Right kidney (tissue), 1 donor: ENCODE measurements at regions not wholly inside any gene's neighbourhood (a gene's known extent, or its start where the extent isn't known, plus 50 kb on each side); places are given as distances from the start of the nearest gene placed in this dataset.

Experiments
- DNase-seq: peaks from one replicate; pipeline ENCODE4 v3.0.0-alpha.2; 2016

DNA sequence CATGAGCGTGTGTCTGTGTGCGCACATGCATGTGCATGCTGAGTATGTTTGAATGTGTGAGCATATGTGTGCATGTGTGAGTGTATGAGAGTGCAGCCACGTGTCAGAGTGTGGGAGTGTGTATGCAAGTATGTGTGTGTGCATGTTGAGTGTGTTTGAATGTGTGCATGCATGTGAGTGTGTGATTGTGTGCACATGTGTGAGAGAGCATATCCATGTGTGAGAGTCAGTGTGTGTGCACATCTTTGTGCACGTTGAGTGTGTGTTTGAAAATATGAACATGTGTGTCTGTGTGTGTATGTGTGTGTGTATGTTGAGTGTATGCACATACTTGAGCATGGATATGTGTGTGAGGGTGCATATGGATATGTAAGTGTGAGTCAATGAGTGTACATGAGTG lies 730.8 kb downstream of the VRK1 start:
- DNase-seq = no peak

DNA sequence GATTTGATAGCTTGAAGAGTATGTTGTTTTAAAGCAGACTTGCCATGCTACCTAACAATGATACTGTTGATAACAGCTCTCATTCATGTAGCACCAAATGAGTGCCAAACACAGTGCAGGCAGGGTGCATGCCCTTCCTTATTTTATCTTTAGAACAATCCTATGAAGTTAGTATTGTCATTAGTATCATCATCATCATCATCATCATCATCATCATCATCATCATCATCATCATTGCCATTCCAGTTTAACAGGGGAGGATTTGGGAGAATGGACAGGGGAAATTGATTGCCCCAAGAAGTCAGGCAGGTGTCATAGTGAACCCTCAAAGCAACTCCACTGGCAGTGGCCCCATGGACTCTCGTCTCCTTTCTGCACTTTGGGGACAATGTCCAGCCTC lies 734.9 kb downstream of the VRK1 start:
- no peak for DNase-seq

DNA sequence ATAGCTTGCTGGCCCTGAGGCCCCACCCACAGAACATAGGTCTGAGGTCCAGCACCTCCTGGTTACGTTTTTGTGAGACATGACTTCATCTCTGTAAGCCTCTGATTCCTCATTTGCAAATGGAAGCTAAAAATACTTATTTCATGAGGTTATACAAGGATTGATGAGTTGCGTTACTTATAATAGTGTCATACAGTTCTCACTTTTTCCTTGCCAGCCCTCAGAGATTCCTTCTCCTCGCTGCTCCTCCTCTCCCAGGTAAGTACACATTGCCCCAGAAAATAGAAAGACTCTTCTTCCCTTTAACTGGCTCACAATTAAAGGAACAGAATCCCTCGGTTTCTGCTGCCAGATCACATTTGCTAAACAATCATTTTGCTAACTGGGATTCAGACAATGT lies 739.2 kb downstream of the VRK1 start:
- DNase-seq = no peak

DNA sequence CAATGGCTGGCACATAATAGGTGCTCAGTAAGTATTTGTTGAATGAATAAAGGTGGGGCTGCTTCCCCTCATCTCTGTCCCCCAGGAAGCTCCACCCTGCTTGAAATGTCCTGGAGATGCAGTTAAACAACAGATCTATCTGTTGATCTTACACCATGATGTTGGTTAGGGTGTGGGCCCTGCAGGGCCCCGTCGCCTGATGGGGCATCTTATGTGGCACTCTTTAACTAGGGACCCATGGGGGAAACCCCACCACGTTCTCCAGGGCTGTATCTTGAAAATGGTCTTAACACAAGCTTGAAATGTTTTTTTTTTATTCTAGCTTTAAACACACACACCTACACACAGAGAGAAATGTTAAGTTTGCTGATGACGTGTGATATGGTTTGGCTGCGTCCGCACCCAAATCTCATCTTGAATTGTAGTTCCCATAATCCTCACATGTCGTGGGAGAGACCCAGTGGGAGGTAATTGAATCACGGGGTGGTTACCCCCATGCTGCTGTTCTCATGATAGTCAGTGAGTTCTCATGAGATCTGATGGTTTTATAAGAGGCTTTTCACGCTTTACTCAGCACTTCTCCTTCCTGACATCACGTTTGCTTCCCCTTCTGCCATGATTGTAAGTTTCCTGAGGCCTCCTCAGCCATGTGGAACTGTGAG lies 741.7 kb downstream of the VRK1 start:
- DNase-seq = no peak

GRCh38 chr14:97539411-97539795 lies 742.2 kb downstream of the VRK1 start:
- no peak for DNase-seq

- DNase-seq = no peak
Measured at GRCh38 chr14:97539884-97540283, 742.7 kb downstream of the VRK1 start.

DNA sequence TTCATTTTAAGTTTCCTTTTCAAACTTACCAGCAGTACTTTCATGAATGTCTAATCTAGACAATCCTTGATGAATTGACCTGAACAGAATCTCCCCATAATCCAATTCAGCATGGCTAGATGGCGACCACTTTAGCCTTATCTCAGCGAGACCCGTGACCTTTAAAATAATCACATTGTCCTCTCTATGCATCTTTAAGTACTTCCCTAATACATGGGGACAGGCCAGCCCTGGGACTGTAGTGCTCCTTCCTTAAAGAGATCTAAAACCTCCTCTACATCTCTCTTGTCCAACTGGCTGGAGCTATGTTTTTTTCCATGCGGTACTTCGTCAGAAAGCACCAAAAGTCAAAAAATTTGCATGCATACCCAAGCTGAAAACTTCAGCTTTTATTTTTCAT lies 746.0 kb downstream of the VRK1 start:
- no peak for DNase-seq

- DNase-seq = no peak
Measured at GRCh38 chr14:97543816-97544215, 746.6 kb downstream of the VRK1 start.

GRCh38 chr14:97544571-97544970 lies 747.4 kb downstream of the VRK1 start:
- no peak for DNase-seq

DNA sequence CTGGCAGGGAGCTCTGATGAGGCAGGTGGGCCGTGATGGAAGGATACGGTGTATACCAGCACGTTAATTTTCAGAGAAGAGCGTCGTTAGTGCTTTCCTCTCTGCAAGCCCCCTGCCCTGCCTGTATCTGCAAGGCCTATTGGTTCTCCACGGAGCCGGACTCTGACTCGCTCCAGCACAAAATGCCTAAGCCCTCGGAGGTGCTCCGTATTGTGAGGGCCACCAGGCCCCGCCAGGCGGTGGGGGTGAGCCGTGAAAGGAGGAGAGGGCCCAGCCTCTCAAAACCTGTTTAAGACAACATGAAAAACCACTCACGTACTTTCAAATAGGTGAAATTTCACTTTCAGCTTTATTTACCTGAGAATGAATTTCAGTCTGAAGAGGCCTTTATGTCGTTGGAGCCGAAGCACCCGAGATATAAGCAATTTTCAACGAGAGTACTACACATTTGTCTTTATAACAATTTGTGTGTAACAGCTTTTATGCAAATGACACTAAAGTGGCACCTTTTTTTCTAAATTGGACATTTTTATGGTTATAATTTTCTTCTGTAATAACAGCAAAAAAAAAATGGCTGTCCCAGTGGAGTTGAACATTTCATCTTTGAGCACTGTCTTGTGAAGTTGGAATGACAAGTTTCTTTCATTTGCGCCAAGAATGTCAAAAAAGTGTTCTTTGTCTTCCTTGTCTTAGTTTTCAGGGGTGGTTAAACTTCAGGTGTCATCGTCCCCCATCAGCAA lies 749.5 kb downstream of the VRK1 start:
- DNase-seq = no peak

DNA sequence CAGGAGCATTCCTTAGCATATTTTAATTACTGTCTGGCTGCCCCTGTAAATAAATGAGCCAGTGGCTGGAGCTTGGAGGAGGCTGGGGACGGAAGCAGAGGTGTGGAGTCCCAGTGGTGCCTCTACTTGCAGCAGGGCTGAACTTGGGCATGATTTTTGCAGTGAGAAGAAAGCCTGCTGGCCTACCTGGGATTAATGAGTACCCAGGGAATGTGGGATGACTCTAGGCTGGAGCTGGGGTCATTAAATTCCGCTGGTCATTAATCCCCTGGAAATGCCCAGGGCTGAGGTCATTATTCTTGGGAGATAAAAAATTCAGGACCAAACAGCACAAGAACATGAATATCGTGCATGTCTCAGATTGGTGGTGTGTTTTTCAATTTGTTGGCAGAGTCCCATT lies 753.3 kb downstream of the VRK1 start:
- peak; percentile 10 for DNase-seq

DNA sequence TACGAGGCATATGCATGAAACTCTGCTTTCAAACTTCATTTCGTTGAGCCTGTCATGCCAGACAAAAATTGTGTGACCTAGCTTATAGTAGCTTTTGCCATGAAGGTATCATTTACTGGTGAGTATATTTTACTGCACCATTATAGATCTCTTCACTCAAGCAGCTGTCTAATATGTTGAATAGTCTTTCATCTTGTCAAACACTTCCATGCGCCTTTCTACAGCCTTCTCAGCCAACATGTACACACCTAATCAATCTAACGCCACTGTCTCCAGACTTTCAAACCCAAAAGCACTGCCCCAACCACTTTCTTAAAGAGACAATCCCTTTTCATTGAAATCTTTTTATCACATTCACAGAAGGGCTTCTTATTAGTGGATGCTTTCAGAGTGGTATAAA lies 757.4 kb downstream of the VRK1 start:
- DNase-seq = no peak

DNA sequence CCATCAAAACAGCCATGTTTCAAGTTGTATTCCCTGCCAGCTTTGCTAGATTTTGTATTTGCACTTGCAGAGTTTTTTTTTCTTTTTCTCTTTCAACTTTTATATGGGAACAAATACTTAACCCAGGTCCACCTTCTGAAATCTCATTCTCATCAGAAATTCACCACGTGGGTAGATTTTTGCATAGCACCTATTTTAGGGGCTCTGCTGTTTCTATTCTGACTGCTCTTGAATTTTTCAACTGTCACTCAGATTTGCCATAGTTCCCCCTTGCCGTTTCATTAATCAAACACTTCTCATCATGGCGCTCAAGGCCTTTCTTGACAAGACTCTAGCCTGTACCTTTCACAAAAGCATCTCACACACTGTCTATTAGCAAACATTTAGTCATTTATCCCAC lies 767.2 kb downstream of the VRK1 start:
- DNase-seq = no peak

DNA sequence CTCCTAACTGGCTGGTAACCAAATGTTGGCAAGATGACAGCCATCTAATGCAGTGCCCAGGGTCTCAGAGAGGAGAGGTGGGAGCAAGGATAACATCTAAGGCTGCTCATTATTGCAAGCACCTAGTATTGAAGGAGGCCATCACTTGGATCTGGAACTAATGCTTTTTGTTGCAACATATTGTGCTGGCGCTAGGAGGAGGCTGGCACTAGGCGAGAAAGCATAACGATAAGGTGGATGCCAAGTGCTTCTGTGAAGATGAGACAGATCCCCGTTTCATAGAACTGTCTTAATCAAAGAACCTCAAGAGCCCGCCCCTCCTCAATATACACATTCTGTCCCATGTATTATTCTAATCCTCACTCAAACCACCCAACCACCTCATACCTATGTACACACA lies 774.0 kb downstream of the VRK1 start:
- no peak for DNase-seq

DNA sequence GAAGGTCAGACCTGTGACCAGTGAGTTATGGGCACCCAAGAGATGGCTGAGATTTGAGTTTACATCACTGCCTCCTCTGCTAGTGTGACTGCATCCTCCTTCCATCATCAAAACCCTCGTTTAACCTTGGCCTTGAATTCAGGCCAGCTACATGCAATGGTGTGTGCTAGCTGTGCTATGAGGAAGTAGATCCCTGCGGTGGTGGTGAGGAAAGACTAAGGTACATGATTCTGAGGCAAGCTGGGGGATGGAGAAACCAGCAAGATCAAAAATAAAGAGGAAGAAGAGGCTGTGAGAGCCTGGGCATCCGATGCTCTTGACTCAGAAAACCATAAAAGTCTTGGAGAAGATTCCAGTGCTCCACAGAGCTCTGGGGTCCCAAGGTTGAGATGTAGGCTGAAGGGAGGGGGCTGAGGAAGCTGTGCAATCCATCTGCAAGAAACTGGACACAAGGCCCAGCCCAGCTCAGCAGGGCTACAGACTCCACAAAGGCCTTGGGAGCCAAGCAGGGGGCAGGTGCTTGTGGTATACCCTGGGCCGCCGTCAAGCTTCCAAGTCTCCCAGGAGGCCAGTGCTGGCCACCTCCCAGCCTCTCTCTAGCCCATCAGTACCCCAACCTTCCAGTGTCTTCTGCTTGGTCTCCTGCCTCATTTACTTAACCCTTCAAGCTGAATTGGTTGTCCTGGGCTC lies 774.8 kb downstream of the VRK1 start:
- no peak for DNase-seq

- no peak for DNase-seq
Measured at GRCh38 chr14:97572583-97573458, 775.6 kb downstream of the VRK1 start.

- no peak for DNase-seq
Measured at GRCh38 chr14:97575677-97576076, 778.5 kb downstream of the VRK1 start.

GRCh38 chr14:97578982-97579548 lies 781.9 kb downstream of the VRK1 start:
- no peak for DNase-seq

DNA sequence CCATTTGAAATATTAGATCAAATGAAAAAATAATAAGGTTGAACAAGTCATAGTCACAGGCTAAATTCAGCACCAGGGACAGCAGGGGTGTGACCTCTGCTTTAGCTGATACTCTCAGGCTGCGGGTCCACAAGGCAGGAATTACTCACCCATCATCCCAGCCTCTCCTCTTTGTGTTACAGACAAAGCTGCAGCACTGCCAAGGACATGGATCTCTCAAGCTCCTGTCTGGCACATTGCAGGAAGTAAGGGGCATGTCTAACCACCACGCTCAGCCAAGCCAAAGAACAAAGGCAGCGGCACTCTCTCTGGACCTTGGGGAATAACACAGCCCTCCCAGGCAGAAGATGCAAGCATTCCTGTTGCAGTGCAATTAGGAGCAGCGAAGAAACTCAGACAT lies 783.8 kb downstream of the VRK1 start:
- peak; percentile 4 for DNase-seq

DNA sequence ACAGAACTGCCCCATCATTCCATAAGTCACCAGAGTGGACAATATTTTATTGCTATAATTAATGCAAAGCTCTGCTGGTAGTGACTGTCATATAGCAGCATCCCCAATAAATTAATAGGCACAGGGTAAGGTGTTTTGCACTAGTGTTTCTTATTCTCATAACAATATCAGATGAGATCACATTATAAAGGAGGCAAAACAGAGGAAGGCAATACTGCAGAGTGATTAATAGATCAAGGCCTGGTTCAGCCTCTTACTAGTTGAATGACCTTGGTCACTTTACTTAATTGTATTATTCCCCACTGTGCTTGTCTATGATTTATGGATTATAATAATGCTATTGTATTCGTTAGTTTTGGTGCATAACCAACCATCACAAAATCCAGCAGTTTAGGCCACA lies 784.8 kb downstream of the VRK1 start:
- DNase-seq = no peak

GRCh38 chr14:97584528-97584927 lies 787.3 kb downstream of the VRK1 start:
- no peak for DNase-seq

DNA sequence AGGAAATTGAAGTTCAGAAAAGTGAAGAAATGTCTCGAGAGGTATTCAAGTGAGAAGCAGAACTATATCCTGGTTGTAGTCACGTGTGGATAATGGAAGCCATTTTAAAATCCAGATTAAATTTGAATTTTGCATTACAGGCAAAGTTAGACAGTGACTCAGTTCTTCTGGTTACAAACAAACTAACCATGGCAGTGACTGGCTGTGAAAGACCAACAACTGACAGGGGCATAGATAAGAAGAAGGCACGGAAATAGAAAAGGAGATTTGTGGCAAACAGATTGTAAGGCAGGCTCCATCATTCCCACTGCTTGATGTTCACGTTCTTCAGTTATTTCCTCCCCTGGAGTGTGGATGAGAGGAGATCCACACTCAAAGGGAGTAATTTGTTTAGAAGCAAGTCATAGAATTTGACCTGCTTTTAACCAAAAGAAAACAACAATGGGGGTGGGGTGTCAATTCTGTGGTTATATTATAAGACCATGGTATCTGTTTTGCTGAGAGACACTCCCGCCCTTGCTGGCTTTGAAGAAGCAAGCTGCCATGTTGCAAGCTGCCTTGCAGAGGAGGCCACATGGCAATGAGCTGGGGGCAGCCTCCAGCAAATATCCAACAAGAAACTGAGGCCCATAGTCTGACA lies 795.3 kb downstream of the VRK1 start:
- DNase-seq = no peak
